ENCODE measurements at regions not wholly inside any gene's neighbourhood (a gene's known extent, or its start where the extent isn't known, plus 50 kb on each side); places are given as distances from the start of the nearest gene placed in this dataset.
A peak's percentile ranks its signal among the peaks of the same experiment; 100 is the strongest.
"Not testable (repeated sequence)": the region's sequence is repeated elsewhere in the genome, so short reads cannot be mapped to it uniquely, and the experiment has no call there.

GRCh38 chr21:9766890-9767591 lies 754.3 kb upstream of the TPTE start:
- DNase-seq; H3K27me3 ChIP-seq (ENCODE audit: control insufficient read depth in 1 of 2, insufficient read depth in 2 of 2, low read length in 2 of 2); H3K36me3 Mint-ChIP-seq (ENCODE audit: low read depth); H3K27ac ChIP-seq (ENCODE audit: low read depth in 1 of 2, low read length in 2 of 2); H3K4me3 ChIP-seq (ENCODE audit: low read length); POLR2A ChIA-PET; H3K4me1 ChIP-seq (ENCODE audit: insufficient read depth, low read length); CTCF ChIA-PET; H3K9me3 Mint-ChIP-seq; intact Hi-C loops (cut with DNase I, micrococcal nuclease); H3K4me3 Mint-ChIP-seq; H3K27ac Mint-ChIP-seq; ATAC-seq (ENCODE audit: poor library complexity); H3K27me3 Mint-ChIP-seq; H3K36me3 ChIP-seq (ENCODE audit: insufficient read depth, low read length); H3K4me1 Mint-ChIP-seq (ENCODE audit: low read depth): not testable (repeated sequence)
- peaks cover 30 to 41% of the 10 kb centered on the region in 2 experiments for H3K9me3 ChIP-seq (ENCODE audit: control insufficient read depth in 1 of 2, insufficient read depth in 1 of 2, low read length in 2 of 2)

- intact Hi-C loops (cut with DNase I, micrococcal nuclease), result no loop called here
- Histone ChIP-seq H3K27ac (ENCODE audit: low read depth in 1 of 2, low read length in 2 of 2) (no peak overlapping the region), H3K4me3 (ENCODE audit: low read length) (no peak overlapping the region), H3K27me3 (ENCODE audit: control insufficient read depth in 1 of 2, insufficient read depth in 2 of 2, low read length in 2 of 2) (no peaks in the 10 kb centered on the region), H3K9me3 (ENCODE audit: control insufficient read depth in 1 of 2, insufficient read depth in 1 of 2, low read length in 2 of 2) (peaks cover 28 to 42% of the 10 kb centered on the region in 2 experiments), H3K36me3 (ENCODE audit: insufficient read depth, low read length) (no peaks in the 10 kb centered on the region), H3K4me1 (ENCODE audit: insufficient read depth, low read length) (no peaks in the 10 kb centered on the region)
- peak in 1 of 14 experiments; percentile 18 for DNase-seq
- POLR2A ChIA-PET, result no interaction called here
- no peak overlapping the region for H3K4me3 Mint-ChIP-seq
- TF ChIP-seq CTCF (IDR thresholded peaks at IDR 0.05), result no peak
- ATAC-seq (ENCODE audit: poor library complexity), result no peak
- H3K4me1 Mint-ChIP-seq (ENCODE audit: low read depth), result no peaks in the 10 kb centered on the region
- no peaks in the 10 kb centered on the region for H3K36me3 Mint-ChIP-seq (ENCODE audit: low read depth)
- CTCF ChIA-PET, result no interaction called here
- H3K27ac Mint-ChIP-seq, result no peak overlapping the region
- H3K9me3 Mint-ChIP-seq, result no peaks in the 10 kb centered on the region
- no peaks in the 10 kb centered on the region for H3K27me3 Mint-ChIP-seq
Observed at GRCh38 chr21:9767592-9768375, 753.6 kb upstream of the TPTE start.

GRCh38 chr21:9768376-9769130 lies 752.8 kb upstream of the TPTE start:
- H3K9me3 ChIP-seq (ENCODE audit: control insufficient read depth in 1 of 2, insufficient read depth in 1 of 2, low read length in 2 of 2), result peaks cover 25 to 45% of the 10 kb centered on the region in 2 experiments
- H3K27me3 Mint-ChIP-seq; H3K27ac ChIP-seq (ENCODE audit: low read depth in 1 of 2, low read length in 2 of 2); H3K27ac Mint-ChIP-seq; CTCF ChIA-PET; intact Hi-C loops (cut with DNase I, micrococcal nuclease); H3K27me3 ChIP-seq (ENCODE audit: control insufficient read depth in 1 of 2, insufficient read depth in 2 of 2, low read length in 2 of 2); H3K4me1 Mint-ChIP-seq (ENCODE audit: low read depth); H3K36me3 ChIP-seq (ENCODE audit: insufficient read depth, low read length); POLR2A ChIA-PET; H3K9me3 Mint-ChIP-seq; H3K36me3 Mint-ChIP-seq (ENCODE audit: low read depth); H3K4me1 ChIP-seq (ENCODE audit: insufficient read depth, low read length); ATAC-seq (ENCODE audit: poor library complexity); DNase-seq; H3K4me3 ChIP-seq (ENCODE audit: low read length); H3K4me3 Mint-ChIP-seq: not testable (repeated sequence)

GRCh38 chr21:9769131-9769498 lies 752.3 kb upstream of the TPTE start:
- H3K27ac Mint-ChIP-seq; H3K36me3 Mint-ChIP-seq (ENCODE audit: low read depth); ATAC-seq (ENCODE audit: poor library complexity); CTCF ChIA-PET; H3K27me3 ChIP-seq (ENCODE audit: control insufficient read depth in 1 of 2, insufficient read depth in 2 of 2, low read length in 2 of 2); H3K27me3 Mint-ChIP-seq; POLR2A ChIA-PET; H3K4me3 Mint-ChIP-seq; H3K4me3 ChIP-seq (ENCODE audit: low read length); H3K4me1 ChIP-seq (ENCODE audit: insufficient read depth, low read length); H3K9me3 Mint-ChIP-seq; intact Hi-C loops (cut with DNase I, micrococcal nuclease); H3K36me3 ChIP-seq (ENCODE audit: insufficient read depth, low read length); DNase-seq; H3K27ac ChIP-seq (ENCODE audit: low read depth in 1 of 2, low read length in 2 of 2); H3K4me1 Mint-ChIP-seq (ENCODE audit: low read depth): not testable (repeated sequence)
- H3K9me3 ChIP-seq (ENCODE audit: control insufficient read depth in 1 of 2, insufficient read depth in 1 of 2, low read length in 2 of 2), result peaks cover 23 to 45% of the 10 kb centered on the region in 2 experiments

- H3K4me3 ChIP-seq (ENCODE audit: low read length), result not testable (repeated sequence)
Observed at GRCh38 chr21:9769718-9770690, 751.4 kb upstream of the TPTE start.

More at GRCh38 chr21:9769718-9770690, 751.4 kb upstream of the TPTE start:
- POLR2A ChIA-PET; H3K9me3 Mint-ChIP-seq; H3K27ac ChIP-seq (ENCODE audit: low read depth in 1 of 2, low read length in 2 of 2); H3K27ac Mint-ChIP-seq; H3K27me3 ChIP-seq (ENCODE audit: control insufficient read depth in 1 of 2, insufficient read depth in 2 of 2, low read length in 2 of 2); intact Hi-C loops (cut with DNase I, micrococcal nuclease); H3K36me3 ChIP-seq (ENCODE audit: insufficient read depth, low read length); CTCF ChIA-PET; H3K4me3 Mint-ChIP-seq; H3K27me3 Mint-ChIP-seq; H3K36me3 Mint-ChIP-seq (ENCODE audit: low read depth); DNase-seq; H3K4me1 Mint-ChIP-seq (ENCODE audit: low read depth); H3K4me1 ChIP-seq (ENCODE audit: insufficient read depth, low read length); ATAC-seq (ENCODE audit: poor library complexity): not testable (repeated sequence)
- H3K9me3 ChIP-seq (ENCODE audit: control insufficient read depth in 1 of 2, insufficient read depth in 1 of 2, low read length in 2 of 2), result peaks cover 26 to 52% of the 10 kb centered on the region in 2 experiments
